ENCODE measurements at regions not wholly inside any gene's neighbourhood (a gene's known extent, or its start where the extent isn't known, plus 50 kb on each side); places are given as distances from the start of the nearest gene placed in this dataset.
"Not testable (repeated sequence)": the region's sequence is repeated elsewhere in the genome, so short reads cannot be mapped to it uniquely, and the experiment has no call there.

GRCh38 chr10:4429571-4429970 lies 396.4 kb upstream of the AKR1E2 start:
- no peak for DNase-seq

GRCh38 chr10:4427532-4427931 lies 398.5 kb upstream of the AKR1E2 start:
- no peak for DNase-seq

- no peak for DNase-seq
Observed at GRCh38 chr10:4426866-4427265, 399.1 kb upstream of the AKR1E2 start.

GRCh38 chr10:4409319-4409718 lies 416.7 kb upstream of the AKR1E2 start:
- no peak for DNase-seq

GRCh38 chr10:4407783-4408182 lies 418.2 kb upstream of the AKR1E2 start:
- no peak for DNase-seq

- no peak for DNase-seq
Observed at GRCh38 chr10:4405828-4406227, 420.2 kb upstream of the AKR1E2 start.

GRCh38 chr10:4403638-4404252 lies 422.3 kb upstream of the AKR1E2 start:
- DNase-seq = no peak

GRCh38 chr10:4401080-4401479 lies 424.9 kb upstream of the AKR1E2 start:
- not testable (repeated sequence) for DNase-seq

GRCh38 chr10:4399556-4399955 lies 426.5 kb upstream of the AKR1E2 start:
- no peak for DNase-seq

GRCh38 chr10:4398602-4399001 lies 427.4 kb upstream of the AKR1E2 start:
- no peak for DNase-seq

- DNase-seq = no peak
Observed at GRCh38 chr10:4397337-4397736, 428.7 kb upstream of the AKR1E2 start.

GRCh38 chr10:4396401-4397283 lies 429.4 kb upstream of the AKR1E2 start:
- DNase-seq = no peak

- DNase-seq = no peak
Observed at GRCh38 chr10:4395731-4396130, 430.3 kb upstream of the AKR1E2 start.

GRCh38 chr10:4394455-4394854 lies 431.6 kb upstream of the AKR1E2 start:
- not testable (repeated sequence) for DNase-seq

- DNase-seq = no peak
Observed at GRCh38 chr10:4391683-4392082, 434.3 kb upstream of the AKR1E2 start.

- no peak for DNase-seq
Observed at GRCh38 chr10:4390219-4390618, 435.8 kb upstream of the AKR1E2 start.

GRCh38 chr10:4385231-4385870 lies 440.7 kb upstream of the AKR1E2 start:
- no peak for DNase-seq

- DNase-seq = no peak
Observed at GRCh38 chr10:4384245-4384644, 441.8 kb upstream of the AKR1E2 start.

GRCh38 chr10:4383651-4384098 lies 442.3 kb upstream of the AKR1E2 start:
- DNase-seq = no peak

GRCh38 chr10:4382811-4383210 lies 443.2 kb upstream of the AKR1E2 start:
- DNase-seq = no peak

- no peak for DNase-seq
Observed at GRCh38 chr10:4373612-4374011, 452.4 kb upstream of the AKR1E2 start.

- DNase-seq = no peak
Observed at GRCh38 chr10:4373098-4373497, 452.9 kb upstream of the AKR1E2 start.

- DNase-seq = no peak
Observed at GRCh38 chr10:4372601-4373000, 453.4 kb upstream of the AKR1E2 start.
